Transverse colon (tissue), 4 donors: ENCODE measurements at regions not wholly inside any gene's neighbourhood (a gene's known extent, or its start where the extent isn't known, plus 50 kb on each side); places are given as distances from the start of the nearest gene placed in this dataset.

Source experiments
- EP300 ChIP-seq: sonication (generic); formaldehyde crosslinking; IDR thresholded peaks from one replicate; pipeline ENCODE4 v1.6.1; 2017; ENCODE audit warnings: antibody characterized with exemption, low read depth
- POLR2A ChIP-seq: fragments of 450-650 bp; IDR thresholded peaks from one replicate; pipeline ENCODE4 v1.6.1; 2016; ENCODE audit warnings: antibody characterized with exemption, mild to moderate bottlenecking, moderate library complexity
- POLR2AphosphoS5 ChIP-seq, 3 donors: sonication (generic); formaldehyde crosslinking; IDR thresholded peaks; one replicate each; pipeline ENCODE4 v1.6.1; 2016; ENCODE audit warnings: antibody characterized with exemption in 3 of 3
- TF ChIP-seq, protein P1 (sequence below), 5 experiments: fragments of 200-600 bp in 3 of 5; fragments of 450-650 bp in 2 of 5; sonication (generic) in 3 of 5; IDR thresholded peaks; 1 replicate in 2 of 5; 2 replicates in 3 of 5; pipeline ENCODE4 v1.5.1; 2016 to 2017; ENCODE audit warnings: antibody characterized with exemption in 5 of 5, inconsistent platforms in 3 of 5, mild to moderate bottlenecking in 2 of 5, moderate library complexity in 1 of 5

DNA sequence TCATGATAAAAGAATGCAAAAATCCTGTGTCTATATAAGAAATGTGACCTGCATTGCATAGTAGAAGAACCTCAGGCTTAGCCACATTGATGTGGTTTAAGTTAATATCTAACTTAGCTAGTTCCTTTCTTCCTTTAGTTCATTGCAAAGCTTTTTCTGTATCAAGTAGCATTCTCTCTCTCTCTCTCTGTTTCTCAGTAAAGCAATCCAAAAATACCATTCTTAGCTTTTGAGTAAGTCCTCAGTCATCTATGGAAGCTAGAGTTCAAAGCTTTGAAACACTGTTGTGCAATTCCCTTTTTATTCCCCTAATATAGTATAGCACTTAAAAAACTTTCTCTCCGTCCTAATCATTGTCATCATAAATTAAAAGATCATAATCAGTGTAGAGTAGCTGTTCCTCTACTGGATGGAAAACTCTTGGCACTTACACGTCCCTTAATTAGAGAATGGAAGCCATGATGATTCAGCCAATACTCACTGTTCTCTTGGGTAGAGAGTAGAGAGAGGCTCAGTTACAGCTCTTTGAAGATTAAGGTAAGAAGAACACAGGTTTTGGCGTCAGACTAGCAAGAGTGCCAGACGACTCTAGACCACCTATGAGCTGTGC, 350.3 kb upstream of the LYPLAL1 start:
- TF ChIP-seq, protein P1, sequence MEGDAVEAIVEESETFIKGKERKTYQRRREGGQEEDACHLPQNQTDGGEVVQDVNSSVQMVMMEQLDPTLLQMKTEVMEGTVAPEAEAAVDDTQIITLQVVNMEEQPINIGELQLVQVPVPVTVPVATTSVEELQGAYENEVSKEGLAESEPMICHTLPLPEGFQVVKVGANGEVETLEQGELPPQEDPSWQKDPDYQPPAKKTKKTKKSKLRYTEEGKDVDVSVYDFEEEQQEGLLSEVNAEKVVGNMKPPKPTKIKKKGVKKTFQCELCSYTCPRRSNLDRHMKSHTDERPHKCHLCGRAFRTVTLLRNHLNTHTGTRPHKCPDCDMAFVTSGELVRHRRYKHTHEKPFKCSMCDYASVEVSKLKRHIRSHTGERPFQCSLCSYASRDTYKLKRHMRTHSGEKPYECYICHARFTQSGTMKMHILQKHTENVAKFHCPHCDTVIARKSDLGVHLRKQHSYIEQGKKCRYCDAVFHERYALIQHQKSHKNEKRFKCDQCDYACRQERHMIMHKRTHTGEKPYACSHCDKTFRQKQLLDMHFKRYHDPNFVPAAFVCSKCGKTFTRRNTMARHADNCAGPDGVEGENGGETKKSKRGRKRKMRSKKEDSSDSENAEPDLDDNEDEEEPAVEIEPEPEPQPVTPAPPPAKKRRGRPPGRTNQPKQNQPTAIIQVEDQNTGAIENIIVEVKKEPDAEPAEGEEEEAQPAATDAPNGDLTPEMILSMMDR (IDR thresholded peaks at IDR 0.05) = no peak
- TF ChIP-seq POLR2AphosphoS5 (IDR thresholded peaks at IDR 0.05) = no peak
- no peak for TF ChIP-seq POLR2A
- no peak for TF ChIP-seq EP300
